NCI-H1694 (cell line): ENCODE measurements at regions not wholly inside any gene's neighbourhood (a gene's known extent, or its start where the extent isn't known, plus 50 kb on each side); places are given as distances from the start of the nearest gene placed in this dataset.

ENCODE experiments used
- DNase-seq: peaks from one replicate; lab custom pipeline; 2025; lab: John Stamatoyannopoulos, UW

DNA sequence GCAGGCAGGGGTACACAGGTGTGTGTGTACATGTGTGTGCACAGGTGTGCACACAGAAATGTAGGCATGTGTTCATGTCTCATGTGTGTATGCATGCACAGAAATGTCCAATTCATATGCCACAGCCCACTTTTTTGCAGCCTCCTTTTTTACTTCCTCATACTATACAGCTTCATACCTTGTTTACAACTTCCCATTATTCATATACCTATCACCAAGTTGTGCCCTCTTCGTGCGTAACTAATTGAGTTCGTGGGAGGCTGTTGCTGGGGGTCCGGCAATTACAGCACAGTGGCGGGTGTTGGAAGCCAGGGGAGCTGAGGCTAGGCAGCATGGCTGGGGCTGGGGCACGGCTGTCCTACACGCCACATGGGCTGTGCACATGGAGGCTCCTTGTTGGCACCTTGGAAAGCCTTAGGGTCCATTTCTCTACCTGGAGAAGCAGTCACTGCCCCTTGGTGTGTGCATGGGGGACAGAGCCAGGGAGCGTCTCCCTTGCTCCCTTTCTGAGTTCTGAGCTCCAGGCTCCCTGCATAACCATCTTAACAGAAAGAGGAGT, 266.7 kb downstream of the ENGASE start:
- no peak for DNase-seq

DNA sequence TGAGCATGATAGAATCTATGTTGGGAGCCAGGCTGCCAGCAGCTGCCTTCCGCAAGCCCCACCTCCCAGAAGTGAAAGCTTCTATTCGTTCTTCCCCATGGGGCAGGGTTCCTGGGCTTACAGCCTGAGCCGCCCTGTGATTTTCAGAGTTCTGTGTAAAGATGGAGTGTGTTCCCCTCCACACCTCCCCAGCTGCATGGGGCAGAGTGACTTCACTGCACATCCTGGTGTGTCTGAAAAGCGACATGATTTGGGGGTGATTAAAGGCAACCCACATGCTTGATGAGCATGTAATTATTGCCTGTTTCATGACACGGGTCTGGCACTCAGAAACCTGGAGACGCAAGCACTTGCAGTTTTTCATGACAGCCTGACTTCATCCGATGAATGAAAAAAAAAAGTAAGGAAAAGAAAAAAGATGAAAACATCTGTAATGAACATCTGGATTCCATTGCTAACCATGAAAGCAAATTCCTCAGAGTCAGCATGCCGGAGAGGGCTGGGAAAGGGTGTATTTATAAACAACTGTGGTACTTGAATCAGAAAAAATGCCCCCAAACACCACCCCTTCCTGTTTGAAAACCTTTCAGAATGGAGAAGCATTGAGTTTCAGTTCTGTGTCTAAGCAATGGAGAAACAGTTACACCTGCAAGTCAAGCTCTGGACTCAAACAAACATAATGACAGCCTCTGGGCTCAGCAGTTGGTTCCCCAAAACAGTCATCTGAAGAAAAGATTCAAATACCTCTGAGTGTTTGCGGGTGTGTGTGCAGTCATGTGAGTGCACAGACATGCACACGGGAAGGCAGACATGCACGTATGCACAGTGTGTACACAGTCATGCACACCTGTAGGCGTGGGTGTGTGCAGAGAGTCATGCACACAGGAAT, 266.0 kb downstream of the ENGASE start:
- DNase-seq = no peak

DNA sequence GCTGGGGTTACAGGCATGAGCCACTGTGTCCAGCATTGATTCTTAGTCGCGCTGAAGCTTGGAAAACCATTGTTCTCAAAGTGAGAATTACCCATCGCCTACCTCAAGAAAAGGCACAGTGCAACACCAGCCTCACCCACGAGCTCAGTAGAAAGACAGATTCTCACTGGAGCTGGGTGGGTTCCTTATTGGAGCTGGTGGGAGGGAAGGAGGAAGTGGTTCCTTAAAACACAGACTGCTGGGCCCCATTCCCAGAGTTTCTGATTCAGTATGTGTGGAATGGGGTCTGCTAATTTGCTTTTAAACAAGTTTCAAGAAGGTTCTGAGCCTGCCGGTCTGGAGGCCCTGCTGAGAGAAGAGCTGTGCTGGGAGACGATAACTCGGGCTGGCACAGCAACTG, 264.7 kb downstream of the ENGASE start:
- DNase-seq = no peak

DNA sequence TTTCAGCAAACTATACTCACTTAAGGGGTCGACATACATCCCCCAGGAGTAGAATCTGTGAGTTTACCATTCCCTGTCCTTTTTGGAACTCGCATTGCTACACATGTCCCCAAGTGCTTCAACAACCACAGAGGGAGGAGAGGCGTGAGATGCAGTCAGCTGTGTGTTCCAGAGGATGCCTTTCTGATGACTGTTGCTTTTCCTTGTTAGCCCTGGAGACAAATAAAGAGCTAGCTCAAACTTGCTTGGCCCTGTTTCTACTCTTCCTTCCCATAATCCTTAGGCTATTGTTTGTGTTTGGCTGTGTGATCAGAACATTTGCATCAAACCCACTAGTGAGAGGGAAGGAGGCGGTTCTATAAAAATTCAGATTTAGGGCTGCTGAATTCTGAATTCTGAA, 264.0 kb downstream of the ENGASE start:
- no peak for DNase-seq

DNA sequence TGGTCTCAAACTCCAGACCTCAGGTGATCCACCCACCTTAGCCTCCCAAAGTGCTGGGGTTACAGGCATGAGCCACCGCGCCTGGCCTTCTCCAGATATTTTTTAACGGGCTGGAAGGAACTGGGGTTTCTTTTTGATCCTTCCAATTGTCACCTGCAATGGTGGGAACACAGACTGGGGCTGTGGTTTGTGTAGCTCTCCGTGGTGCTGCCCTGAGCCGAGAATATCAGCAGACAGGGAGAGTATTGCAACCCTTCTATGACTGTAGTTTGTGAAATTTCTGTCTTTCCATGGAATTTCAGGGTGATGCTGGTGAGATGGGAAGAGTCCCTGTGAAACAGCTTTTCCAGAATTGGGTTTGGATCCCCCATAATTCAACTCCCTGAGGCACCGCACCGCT, 263.5 kb downstream of the ENGASE start:
- no peak for DNase-seq

DNA sequence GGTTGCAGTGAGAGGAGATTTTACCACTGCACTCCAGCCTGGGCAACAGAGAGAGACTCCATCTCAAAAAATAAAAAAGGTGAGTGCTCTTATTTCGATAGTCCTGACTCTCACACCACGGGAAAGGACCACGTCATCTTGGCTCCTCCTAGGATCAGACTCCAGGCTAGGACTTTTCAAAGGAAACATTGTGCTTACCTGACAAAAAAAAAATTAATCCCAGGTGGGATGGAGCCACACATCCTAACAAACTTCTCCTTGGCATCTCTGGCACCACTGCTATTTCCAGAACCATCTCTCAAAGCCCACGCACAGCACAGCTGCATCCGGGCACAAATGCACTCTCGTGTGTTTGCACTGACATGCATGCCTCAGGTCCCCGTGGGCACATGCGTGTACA, 262.4 kb downstream of the ENGASE start:
- DNase-seq = no peak

DNA sequence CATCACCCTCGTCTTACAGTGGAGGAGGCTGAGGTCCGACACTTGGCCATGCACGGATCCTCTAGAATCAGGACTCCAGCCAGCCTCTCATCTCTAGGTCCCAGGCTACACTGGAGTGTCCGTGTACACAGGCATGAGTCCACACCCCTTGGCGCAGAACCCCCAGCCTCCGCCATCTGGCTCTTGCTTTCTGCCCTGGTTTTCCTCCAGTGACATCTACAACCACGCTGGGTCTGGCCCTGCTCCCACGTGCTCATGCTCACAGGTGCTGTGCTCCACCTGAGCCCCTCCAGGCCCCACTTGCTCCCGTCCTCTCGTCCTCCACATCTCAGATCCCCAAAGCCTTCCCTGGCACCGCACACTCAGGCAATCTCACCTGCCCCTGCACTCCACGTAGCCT, 260.8 kb downstream of the ENGASE start:
- DNase-seq = no peak

DNA sequence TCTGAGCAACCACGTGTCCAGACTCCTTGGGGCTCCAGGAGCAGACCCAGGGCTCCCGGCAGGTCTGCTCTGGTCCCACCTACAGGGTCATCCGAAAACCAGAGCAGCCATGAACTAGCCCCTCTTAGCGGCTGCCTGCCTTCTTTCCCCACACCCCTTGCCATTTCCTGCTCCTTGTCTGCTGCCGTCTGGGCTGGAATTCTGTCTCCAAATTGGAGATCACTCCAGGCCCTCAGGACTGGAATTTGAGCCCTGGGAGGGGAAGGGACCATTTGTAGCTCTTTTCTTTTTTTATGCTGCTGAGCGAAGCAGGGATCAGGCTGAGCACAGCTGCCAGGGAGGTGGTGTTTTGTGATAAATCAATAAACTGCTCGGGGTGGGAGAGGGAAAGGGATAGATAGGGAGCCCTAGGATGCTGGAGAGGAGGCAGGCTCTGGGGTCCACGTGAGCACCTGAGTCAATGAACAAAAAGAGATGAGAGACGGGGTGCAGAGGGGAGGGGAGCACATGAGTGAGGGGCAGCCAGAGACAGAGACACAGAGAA, 257.5 kb downstream of the ENGASE start:
- no peak for DNase-seq

DNA sequence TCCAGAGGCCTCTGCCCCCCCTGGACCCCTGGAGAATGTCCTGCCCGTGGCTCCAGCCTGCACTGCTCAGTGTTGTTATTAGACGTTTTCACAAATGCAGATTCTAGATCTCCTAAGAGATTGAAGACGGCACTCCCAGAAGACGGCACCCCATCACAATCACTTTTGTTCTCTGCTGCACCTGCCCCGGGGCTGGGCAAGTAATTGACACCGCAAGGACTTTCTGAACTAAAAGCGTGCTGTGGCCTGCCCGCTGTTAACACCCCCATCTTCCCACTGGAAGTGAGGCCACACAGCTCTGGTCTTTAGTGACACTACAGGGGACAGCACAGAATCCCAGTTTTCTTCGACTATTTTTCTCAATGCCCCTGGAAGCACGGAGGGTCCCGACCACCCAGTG, 256.9 kb downstream of the ENGASE start:
- no peak for DNase-seq

DNA sequence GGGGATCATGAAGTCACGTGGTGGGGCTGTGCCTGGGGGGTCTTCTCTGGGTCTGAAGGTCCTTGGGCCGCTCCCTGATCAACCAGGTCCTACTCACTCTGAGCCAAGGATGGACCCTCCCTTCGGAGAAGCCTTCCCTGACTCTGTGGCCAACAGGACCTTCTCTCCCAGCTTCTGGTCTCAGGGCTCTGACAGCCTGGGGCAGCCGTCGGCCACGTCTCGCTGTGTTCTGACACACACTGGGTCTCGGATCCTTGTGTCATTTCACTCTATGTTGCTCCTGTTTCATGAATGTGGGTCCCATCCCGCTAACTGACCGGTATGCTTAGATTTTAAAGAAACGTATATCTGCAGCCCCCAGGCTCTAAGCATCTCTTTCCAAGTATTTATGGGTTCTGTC, 256.1 kb downstream of the ENGASE start:
- DNase-seq = no peak

DNA sequence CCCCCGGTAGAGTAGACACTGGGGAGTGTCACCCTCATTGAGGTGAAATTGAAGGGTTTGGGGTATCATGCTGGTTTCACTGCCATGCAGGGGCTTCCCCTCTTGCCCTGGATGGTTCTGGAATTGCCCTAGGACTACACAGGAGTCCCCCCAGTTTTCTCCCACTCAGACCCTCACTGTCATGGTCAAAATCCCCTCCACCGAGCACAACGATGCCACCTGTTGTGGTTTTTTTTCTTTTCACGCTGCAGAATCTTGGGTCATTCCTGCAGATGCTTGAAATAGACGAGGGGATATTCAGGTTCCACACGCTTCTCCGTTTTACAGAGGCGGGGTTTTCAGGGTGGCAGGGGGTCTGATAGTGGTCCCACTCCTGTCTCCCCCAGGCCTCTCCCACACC, 255.6 kb downstream of the ENGASE start:
- no peak for DNase-seq

DNA sequence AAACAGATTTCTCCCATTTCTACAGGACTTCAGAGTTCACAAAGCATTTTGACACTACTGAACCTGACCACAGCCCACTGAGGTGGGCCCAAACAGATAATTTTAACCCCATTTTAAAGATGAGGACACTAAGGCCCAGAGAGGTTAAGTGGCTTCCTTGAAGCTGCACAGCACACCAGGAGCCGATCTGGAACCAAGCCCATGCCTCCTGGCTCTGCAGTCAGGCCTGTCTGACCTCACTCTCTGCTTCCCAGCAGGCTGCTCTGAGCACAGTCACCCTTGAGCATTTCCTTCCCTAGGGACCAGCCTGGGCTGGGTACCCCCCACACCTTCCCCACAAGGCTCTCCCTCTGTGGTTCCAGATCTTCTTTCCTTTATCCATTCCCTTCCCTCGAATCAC, 252.2 kb downstream of the ENGASE start:
- no peak for DNase-seq

DNA sequence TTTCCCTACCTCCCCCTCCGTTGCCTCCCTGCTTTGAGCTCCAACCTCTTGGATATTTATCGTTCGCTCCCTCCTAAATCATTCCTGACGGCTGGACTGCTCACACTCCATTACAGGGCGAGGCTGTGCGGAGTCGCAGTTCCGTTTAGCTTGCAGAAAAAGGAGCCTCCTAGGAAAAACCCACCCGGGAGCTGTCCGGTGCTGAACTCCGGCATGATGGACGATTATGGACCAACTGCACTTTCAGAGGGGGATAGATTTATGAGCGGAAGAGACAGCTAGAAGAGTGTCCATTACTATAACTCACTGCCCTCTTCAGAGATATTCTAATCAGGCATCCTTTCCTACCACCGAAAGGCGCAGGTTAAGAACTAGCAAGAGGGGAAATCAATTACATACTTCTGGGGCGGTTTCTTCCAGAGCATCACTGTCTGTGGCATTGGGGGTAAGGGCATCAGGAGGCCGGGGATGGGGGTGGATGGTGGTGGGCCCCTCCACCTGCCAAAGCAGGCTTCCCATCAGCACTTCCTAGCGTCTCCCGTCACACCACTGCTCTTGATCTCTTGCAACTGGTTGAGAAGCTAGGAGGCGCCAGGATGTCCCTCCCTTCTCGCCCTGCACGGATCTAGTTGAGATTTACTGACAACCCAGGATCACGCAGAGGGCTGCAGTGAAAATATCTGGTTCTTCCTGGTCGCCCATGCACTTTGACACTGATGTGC, 251.2 kb downstream of the ENGASE start:
- no peak for DNase-seq

DNA sequence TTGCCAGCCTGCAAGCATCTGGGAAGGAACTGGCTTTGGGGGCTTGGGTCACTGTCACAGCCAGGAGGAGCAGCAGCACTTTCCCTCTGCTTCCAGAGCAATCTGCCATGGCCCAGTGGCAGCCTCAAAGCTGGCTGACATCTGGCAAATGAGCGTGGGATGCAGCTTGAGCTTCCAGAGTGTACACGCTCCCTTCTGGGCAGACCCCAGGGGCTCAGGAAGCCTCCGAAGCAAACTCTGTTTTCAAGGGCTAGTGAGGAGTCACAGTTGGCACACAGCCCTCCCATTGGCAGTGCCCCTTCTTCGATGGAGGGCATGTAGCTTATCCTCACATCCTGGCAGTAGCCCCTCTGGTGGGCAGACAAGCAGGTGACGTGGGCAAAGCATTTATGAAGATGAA, 249.6 kb downstream of the ENGASE start:
- peak; percentile 70 for DNase-seq

DNA sequence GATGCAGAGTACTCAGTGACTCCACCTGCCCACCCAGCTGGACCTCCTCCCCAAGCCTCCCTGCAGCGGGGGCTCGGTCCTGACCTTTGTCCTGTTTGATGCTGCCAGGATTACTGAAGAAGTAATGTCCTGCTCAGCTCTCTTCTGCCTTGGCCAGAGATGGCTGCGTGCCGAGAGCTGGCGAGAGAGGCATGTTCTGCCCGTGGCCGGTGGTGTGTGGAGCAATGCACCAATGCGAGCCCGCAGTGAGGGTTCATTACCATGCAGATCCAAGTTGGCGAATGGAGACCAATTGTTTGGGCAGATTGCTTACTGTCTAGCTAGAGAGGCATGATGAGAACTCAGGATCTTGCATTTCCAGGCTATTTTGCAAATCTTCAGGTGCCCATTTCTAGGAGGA, 248.9 kb downstream of the ENGASE start:
- DNase-seq = no peak

DNA sequence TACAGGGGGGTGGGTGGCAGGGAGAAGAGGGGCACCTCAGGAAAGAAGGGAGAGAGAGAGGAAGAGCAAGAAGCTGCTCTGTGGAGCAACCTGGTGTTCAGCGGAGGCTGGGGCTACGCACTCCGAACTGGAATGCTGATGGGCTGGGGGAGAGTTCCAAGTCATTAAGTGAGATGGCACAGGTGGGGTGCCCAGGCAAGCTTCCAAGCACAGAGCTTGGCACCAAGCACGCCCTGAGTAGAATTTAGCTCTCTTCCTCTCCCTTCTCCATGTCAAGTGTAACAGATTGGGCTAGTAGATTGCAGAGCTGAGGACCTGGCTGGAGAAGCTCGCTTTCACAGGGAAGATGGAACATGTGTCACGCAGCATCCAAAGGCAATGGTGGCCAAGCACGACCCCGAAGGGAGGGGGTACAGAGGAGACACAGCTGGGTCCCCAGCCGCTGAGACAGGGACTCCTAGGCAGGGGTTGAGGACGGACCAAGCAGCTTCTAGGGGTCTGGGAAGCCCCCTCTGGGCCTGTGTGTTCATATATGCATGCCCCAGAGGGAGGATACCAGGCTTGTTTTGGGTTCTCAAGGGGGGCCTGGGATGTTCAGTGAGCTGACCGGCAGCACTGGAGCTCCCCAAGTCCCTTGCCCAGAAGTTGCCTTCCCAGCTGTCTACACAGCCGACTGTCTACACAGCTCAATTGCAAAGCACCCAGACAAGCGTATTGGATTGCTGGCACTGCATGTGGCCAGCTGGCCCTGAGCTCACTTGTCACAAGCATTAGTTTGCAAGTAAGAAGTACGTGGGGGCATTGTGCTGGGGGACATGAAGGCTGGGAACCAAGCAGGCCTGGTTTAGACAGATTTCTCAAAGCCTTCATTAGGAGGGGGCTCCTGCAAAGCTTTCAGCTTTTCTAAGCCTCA, 247.8 kb downstream of the ENGASE start:
- DNase-seq = no peak

DNA sequence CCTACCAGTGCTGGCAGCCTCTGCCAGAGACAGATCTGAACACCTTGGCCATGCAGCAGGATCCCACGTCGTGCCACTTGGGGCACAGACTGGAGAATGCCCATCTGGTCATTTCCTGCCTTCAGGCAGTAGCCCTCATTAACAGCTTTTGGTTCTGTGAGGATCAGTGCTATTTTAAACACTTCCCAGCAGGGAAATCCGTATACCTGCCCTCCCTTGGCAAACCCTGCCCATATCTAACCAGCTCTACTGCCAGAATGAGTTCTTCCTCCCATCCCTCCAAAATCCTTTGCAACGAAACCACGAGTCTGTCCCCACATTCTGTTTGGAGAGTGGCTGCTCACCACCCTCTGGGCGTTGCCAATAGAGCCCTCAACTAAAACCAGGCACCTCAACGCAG, 245.7 kb downstream of the ENGASE start:
- DNase-seq = no peak

DNA sequence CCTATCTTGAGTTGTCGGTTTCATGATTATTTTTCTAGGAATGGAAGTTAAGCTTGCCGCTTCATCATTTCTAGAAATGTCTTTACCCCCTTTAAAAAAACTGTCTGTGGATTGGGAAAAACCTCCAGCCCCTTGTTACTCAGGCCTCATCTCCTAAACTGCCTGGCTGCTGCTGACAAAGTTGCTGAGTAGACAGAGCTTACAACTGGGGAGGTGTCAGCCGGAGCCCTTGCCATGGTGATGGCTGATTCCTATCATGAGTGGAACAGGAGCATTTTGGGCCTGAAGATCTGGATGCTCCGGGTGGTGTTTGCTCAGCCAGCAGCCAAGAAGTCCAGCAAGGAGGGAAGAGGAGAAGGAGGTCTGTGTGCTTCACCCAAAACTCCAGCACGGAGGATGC, 243.3 kb downstream of the ENGASE start:
- no peak for DNase-seq

DNA sequence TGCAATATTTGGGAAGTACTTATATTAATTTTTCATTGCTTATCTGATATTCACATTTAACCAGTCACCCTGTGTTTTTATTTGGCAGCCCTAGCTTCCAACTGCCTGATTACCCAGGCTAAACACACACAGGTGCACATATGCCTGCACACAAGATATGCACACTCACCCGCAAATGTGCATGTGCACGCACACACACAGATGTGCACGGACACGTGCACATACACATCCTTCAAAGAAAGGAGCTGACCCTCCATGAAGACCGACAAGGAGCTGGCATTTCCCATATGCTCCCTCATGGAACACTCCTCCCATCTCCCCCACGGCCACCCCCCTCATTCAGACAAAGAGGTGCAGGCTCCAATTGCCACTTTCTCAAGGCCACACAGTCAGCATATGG, 242.2 kb downstream of the ENGASE start:
- DNase-seq = no peak

DNA sequence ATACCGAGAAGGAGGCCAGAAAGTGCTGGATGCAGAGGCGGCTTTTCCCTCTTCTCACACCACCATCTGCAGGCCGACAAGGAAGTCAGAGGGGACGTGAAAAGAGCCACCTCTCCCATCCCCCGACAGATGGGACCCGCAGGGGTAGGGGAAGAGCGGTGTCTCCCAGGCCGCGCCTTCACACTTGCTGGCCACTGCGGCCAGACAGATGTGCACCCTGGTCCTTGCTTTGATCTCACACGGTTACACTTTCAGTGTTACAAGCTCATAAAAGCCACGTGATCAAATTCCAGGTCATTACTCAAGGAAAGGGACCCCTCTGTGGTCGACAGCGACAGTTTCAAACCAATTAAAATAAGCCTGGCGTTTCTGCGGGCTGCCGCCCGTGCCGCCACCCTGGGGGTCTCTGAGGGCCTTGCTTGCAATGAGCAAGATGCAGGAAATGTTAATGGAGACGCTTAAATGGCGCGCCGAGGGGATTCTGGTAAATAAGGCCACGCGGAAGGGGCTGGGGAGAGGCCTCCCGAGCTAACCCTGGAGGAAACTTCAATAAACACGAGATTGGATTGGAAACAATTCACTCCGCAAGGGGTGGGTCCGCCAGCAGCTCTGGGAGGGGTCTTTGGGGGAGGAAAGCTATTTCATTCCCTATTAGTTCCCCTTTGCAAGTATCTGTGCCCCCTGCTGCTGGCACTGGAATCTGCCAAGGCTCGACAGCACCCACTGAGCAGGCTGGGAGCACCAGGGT, 240.9 kb downstream of the ENGASE start:
- no peak for DNase-seq
